ENCODE measurements at regions not wholly inside any gene's neighbourhood (a gene's known extent, or its start where the extent isn't known, plus 50 kb on each side); places are given as distances from the start of the nearest gene placed in this dataset.

GRCh38 chr14:54252072-54252730, 144.6 kb upstream of the CDKN3 start:
- no peak overlapping the region for H4K91ac ChIP-seq (replicated peaks; ENCODE audit: insufficient read length, low read length)
- no peaks in the 10 kb centered on the region for H3K9me3 ChIP-seq (ENCODE audit: insufficient read depth in 2 of 2, low read depth in 1 of 2, low read length in 1 of 2)
- no peak overlapping the region for H2BK120ac ChIP-seq (replicated peaks; ENCODE audit: low read depth, low read length)
- H4K8ac ChIP-seq (ENCODE audit: extremely low read depth, insufficient read depth, low read length): no peak overlapping the region
- H3K4me2 ChIP-seq (ENCODE audit: insufficient read depth in 1 of 2, low read depth in 2 of 2, low read length in 2 of 2): no peak overlapping the region
- WGBS, 2 experiments (ENCODE audit: extremely low coverage in 1 of 2, insufficient coverage in 1 of 2, insufficient read length in 1 of 2, insufficient replicate concordance in 2 of 2, low coverage in 1 of 2, low lambda C conversion rate in 2 of 2, missing lambda C conversion rate in 1 of 2): 86% methylated on average over 2 of the region's 2 CpGs; no CpG with 5 or more reads in 1 of the 2 experiments
- H3K27ac ChIP-seq (ENCODE audit: low read depth, low read length): no peak overlapping the region
- DNase-seq (ENCODE audit: low read depth in 1 of 2, low spot score in 2 of 2) (no peak), FAIRE-seq (no peak)
- H2BK12ac ChIP-seq (ENCODE audit: low read depth, low read length): no peak overlapping the region
- H3K36me3 ChIP-seq (ENCODE audit: control insufficient read depth in 2 of 4, insufficient read depth in 4 of 4, low read length in 3 of 4): no peaks in the 10 kb centered on the region
- H3K9ac ChIP-seq (replicated peaks in 1 of 4; ENCODE audit: extremely low read depth in 1 of 4, low read depth in 3 of 4, low read length in 3 of 4): no peak overlapping the region
- H3K4ac ChIP-seq (replicated peaks; ENCODE audit: insufficient read length, low read depth, low read length): no peak overlapping the region
- H2BK5ac ChIP-seq (ENCODE audit: low read depth, low read length): no peak overlapping the region
- H4K5ac ChIP-seq (ENCODE audit: insufficient read length, low read depth, low read length): no peak overlapping the region
- peaks cover 0 to 2% (median 0%) of the 10 kb centered on the region in 4 experiments; a peak in 1 of 7 replicates for H3K4me1 ChIP-seq (replicated peaks in 1 of 4; ENCODE audit: control insufficient read depth in 3 of 4, insufficient read depth in 4 of 4, low read length in 3 of 4)
- TF ChIP-seq E2F6 (IDR thresholded peaks at IDR 0.05): no peak
- TF ChIP-seq SRF (IDR thresholded peaks at IDR 0.05; ENCODE audit: low read depth, low read length): no peak
- TF ChIP-seq JUN (IDR thresholded peaks at IDR 0.05; ENCODE audit: low read depth, low read length): no peak
- H2AK5ac ChIP-seq (ENCODE audit: low read depth, low read length): no peak overlapping the region
- no peak overlapping the region for H2BK15ac ChIP-seq (ENCODE audit: low read length)
- H3K27me3 ChIP-seq (replicated peaks in 1 of 4; ENCODE audit: control insufficient read depth in 3 of 4, extremely low read depth in 1 of 4, insufficient read depth in 3 of 4, low read length in 3 of 4): no peaks in the 10 kb centered on the region
- no peak overlapping the region for H3K4me3 ChIP-seq (ENCODE audit: extremely low read depth in 1 of 4, insufficient read depth in 2 of 4, low read depth in 3 of 4, low read length in 4 of 4)
- H3K56ac ChIP-seq (replicated peaks; ENCODE audit: insufficient read length, low read depth, low read length): no peak overlapping the region
- no peaks in the 10 kb centered on the region for H3K79me1 ChIP-seq (ENCODE audit: low read depth, low read length)
- no peak overlapping the region for H3K18ac ChIP-seq (ENCODE audit: extremely low read depth, low read length)
- no peak overlapping the region for H2AFZ ChIP-seq (ENCODE audit: low read length)
- no peaks in the 10 kb centered on the region for H3K79me2 ChIP-seq (ENCODE audit: control insufficient read depth in 1 of 2, insufficient read depth in 2 of 2, low read length in 2 of 2)
- H4K20me1 ChIP-seq (replicated peaks in 1 of 2; ENCODE audit: control insufficient read depth in 1 of 2, insufficient read depth in 2 of 2, low read length in 2 of 2): no peaks in the 10 kb centered on the region
- ChIA-PET CTCF (ENCODE audit: partially characterized antibody) (interaction anchor here (0.7 to 1.7 kb wide), 5 partner anchors 10 to 819 kb away, joined by 3 read pairs; no protein-coding TSS in a partner anchor), POLR2A (ENCODE audit: partially characterized antibody) (no interaction called here)
- H3K14ac ChIP-seq (ENCODE audit: insufficient read length): no peak overlapping the region
- no peak overlapping the region for H3K23ac ChIP-seq (ENCODE audit: insufficient read length)
- no peaks in the 10 kb centered on the region for H3K23me2 ChIP-seq (ENCODE audit: low read depth, low read length)
- H2BK20ac ChIP-seq (ENCODE audit: low read length): no peak overlapping the region
